ENCODE measurements at regions not wholly inside any gene's neighbourhood (a gene's known extent, or its start where the extent isn't known, plus 50 kb on each side); places are given as distances from the start of the nearest gene placed in this dataset.
"Not testable (repeated sequence)": the region's sequence is repeated elsewhere in the genome, so short reads cannot be mapped to it uniquely, and the experiment has no call there.

GRCh38 chr2:145829931-145830330 is 1310.0 kb upstream of the ZEB2 start:
- no peak for DNase-seq

GRCh38 chr2:145827235-145827634 is 1307.3 kb upstream of the ZEB2 start:
- no peak for DNase-seq

GRCh38 chr2:145824384-145824783 is 1304.5 kb upstream of the ZEB2 start:
- DNase-seq: no peak

GRCh38 chr2:145822892-145823534 is 1303.1 kb upstream of the ZEB2 start:
- DNase-seq: no peak

GRCh38 chr2:145820651-145821050 is 1300.7 kb upstream of the ZEB2 start:
- DNase-seq: no peak

GRCh38 chr2:145818890-145819504 is 1299.1 kb upstream of the ZEB2 start:
- DNase-seq: no peak

- no peak for DNase-seq
Observed at GRCh38 chr2:145815933-145816332, 1296.0 kb upstream of the ZEB2 start.

GRCh38 chr2:145813481-145813880 is 1293.6 kb upstream of the ZEB2 start:
- DNase-seq: no peak

- DNase-seq: no peak
Observed at GRCh38 chr2:145812165-145812554, 1292.2 kb upstream of the ZEB2 start.

GRCh38 chr2:145811276-145812164 is 1291.6 kb upstream of the ZEB2 start:
- DNase-seq: no peak

- no peak for DNase-seq
Observed at GRCh38 chr2:145807968-145808367, 1288.0 kb upstream of the ZEB2 start.

- no peak for DNase-seq
Observed at GRCh38 chr2:145807554-145807953, 1287.6 kb upstream of the ZEB2 start.

- DNase-seq: no peak
Observed at GRCh38 chr2:145806546-145806945, 1286.6 kb upstream of the ZEB2 start.

GRCh38 chr2:145802133-145802532 is 1282.2 kb upstream of the ZEB2 start:
- DNase-seq: no peak

GRCh38 chr2:145801210-145801609 is 1281.3 kb upstream of the ZEB2 start:
- no peak for DNase-seq

- peak; percentile 56 for DNase-seq
Observed at GRCh38 chr2:145800151-145801091, 1280.5 kb upstream of the ZEB2 start.

- DNase-seq: no peak
Observed at GRCh38 chr2:145799595-145800108, 1279.7 kb upstream of the ZEB2 start.

- no peak for DNase-seq
Observed at GRCh38 chr2:145798419-145798818, 1278.5 kb upstream of the ZEB2 start.

GRCh38 chr2:145797692-145798091 is 1277.8 kb upstream of the ZEB2 start:
- no peak for DNase-seq

- DNase-seq: no peak
Observed at GRCh38 chr2:145792745-145793144, 1272.8 kb upstream of the ZEB2 start.

GRCh38 chr2:145789636-145790035 is 1269.7 kb upstream of the ZEB2 start:
- no peak for DNase-seq

GRCh38 chr2:145787597-145788361 is 1267.9 kb upstream of the ZEB2 start:
- DNase-seq: not testable (repeated sequence)

All from NCI-H1105 treated with DMSO at 0.1 percent for 48 hours (cell line).